Left lobe of liver (tissue), 2 donors: ENCODE measurements at regions not wholly inside any gene's neighbourhood (a gene's known extent, or its start where the extent isn't known, plus 50 kb on each side); places are given as distances from the start of the nearest gene placed in this dataset.
A peak's percentile ranks its signal among the peaks of the same experiment; 100 is the strongest.

ENCODE experiments used
- ATAC-seq: fragments of 200-7000 bp; cut with Tn5 transposase; one replicate; pipeline ENCODE4 v1.9.1; 2020; ENCODE audit warnings: mild to moderate bottlenecking, moderate library complexity
- DNase-seq: peaks from one replicate; pipeline ENCODE4 v3.0.0-alpha.2; 2020; ENCODE audit warnings: low spot score
- donor health status: DM: no; HTN: no; CAD: no; lungs with moderate emphysema.
- donor health status: DM: no; HTN: yes; CAD: no.

DNA sequence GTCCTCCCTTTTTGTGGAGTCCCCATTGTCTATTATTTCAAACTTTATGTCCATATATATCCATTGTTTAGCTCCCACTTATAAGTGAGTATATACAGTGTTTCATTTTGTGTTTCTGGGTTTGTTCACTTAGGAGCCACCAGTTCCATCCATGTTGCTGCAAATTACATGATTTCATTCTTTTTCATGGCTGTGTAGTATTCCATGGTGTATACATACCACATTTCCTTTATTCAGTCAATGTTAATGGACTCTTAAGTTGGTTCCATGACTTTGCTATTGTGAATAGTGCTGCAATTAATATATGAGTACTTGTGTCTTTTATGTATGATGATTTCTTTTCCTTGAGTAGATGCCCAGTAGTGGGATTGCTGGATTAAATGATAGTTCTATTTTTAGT, 329.1 kb downstream of the AR start:
- no peak for ATAC-seq
- no peak for DNase-seq

DNA sequence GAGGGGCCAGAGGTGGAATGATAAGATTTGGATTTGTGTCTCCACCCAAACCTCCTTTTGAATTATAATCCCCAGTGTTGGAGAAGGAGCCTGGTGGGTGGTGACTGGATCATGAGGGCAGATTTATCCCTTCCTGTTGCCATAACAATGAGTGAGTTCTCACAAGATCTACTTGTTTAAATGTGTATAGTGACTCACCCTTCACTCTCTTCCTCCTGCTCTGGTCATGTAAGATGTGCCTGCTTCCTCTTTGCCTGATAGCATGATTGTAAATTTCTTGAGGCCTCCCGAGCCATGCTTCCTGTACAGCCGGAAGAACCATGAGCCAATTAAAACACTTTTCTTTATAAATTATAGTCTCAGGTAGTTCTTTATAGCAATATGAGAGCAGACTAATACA, 348.6 kb downstream of the AR start:
- DNase-seq (no peak), ATAC-seq (no peak)

DNA sequence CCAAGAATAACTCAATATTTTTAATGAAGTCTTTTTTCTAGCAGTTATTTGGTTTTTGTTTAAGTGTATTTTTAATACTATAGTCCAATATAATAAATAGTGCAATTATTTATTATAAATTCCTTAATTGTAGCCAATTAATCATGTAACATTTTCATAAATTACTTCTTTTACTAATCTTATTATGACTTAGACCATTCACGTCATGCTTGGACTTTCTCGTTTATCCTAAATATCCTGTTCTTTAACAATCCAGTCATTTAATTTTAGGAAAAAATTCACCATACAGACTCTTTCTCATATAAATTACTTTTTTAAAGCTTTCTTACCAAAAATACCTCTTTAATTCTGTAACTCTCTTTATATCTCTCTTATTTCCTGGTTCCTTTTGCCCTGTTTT, 350.1 kb downstream of the AR start:
- ATAC-seq (no peak), DNase-seq (no peak)

DNA sequence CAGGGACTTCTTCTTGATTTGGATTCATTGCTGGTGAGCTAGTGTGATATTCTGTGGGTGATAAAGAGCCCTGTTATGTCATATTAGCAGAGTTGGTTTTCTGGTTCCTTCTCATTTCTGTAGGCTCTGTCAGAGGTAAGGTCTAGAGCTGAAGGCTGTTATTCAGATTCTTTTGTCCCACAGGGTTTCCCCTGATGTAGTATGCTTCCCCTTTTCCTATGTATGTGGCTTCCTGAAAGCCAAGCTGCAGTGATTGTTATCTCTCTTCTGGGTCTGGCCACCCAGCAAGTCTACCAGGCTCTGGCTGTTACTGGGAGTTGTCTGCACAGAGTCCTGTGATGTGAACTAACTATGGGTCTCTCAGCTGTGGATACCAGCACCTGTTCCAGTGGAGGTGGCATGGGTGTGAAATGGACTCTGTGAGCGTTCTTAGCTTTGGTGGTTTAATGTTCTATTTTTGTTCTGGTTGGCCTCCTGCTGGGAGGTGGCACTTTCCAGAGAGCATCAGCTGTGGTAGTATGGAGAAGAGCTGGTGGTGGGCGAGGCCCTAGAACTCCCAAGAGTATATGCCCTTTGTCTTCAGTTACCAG, 373.7 kb downstream of the AR start:
- ATAC-seq (no peak), DNase-seq (no peak)

DNA sequence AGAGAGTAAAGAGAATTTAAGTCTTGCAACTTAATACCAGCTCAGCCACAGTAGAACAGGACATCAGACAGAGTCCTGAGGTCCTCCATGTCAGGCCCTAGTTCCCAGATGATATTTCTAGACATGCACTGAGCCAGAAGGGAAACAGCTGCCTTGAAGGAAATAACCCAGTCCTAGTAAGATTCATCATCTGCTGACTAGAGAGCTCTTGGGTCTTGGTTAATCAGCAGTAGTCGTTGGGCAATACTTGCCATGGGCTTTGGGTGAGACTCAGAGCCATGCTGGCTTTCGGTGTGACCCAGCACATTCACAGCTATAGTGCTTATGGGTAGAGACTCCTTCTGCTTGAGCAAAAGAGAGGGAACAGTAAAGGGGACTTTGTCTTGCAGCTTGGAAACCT, 379.1 kb downstream of the AR start:
- ATAC-seq = no peak
- DNase-seq = no peak

DNA sequence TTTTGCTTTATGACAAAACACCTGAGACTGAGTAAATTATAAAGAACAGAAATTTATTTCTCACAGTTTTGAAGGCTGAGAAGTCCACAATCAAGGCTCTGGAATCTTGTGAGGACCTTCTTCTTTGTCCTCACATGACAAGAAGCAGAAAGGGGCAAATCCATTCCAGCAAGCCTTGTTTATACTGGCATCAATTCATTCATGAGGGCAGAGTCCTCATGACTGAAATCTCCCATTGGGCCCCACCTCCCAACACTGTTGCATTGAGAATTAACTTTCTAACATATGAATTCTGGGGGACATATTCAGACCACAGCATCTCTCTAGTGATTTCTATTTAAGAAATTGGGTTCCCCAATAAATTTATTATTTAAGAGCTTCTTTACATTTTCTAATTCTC, 395.4 kb downstream of the AR start:
- ATAC-seq (peak; percentile 94), DNase-seq (no peak)

DNA sequence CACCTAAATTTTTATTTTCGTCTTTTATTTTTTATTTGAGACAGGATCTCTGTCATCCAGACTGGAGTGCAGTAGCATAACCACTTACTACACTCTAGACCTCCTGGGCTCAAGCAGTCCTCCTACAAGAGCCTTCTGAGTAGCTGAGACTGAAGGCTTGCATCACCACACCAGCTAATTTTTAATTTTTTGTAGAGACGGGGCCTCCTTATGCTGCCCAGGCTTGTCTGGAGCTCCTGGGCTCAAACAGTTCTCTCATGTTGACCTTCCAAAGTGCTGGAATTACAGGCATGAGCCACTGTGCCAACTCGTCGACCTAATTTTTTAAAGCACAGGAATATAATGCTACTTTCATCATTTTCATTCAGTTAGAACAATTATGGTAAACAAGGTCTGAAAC, 405.4 kb downstream of the AR start:
- peak; percentile 73 for ATAC-seq

DNA sequence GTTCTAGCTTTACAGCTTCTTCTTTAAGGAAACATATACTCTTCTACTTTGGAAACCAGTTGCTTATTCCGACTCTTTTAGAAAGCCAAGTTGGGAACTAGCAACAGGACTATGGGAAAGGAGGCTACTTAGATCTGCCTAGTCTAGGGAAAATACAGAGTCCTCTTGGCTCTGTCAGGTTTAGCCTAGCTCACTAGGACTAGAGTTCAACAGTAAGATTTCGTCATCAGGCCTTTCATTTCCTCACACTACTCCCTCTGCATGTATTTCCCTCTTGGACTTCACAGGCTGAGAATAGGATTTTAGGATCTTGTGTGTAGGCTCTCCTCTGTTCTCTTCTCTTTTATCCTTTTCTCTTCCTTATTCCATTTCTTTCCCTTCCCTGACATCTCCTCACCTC, 409.8 kb downstream of the AR start:
- ATAC-seq (peak; percentile 98), DNase-seq (no peak)

More for the DNA sequence above, 405.4 kb downstream of the AR start:
- no peak for DNase-seq

DNA sequence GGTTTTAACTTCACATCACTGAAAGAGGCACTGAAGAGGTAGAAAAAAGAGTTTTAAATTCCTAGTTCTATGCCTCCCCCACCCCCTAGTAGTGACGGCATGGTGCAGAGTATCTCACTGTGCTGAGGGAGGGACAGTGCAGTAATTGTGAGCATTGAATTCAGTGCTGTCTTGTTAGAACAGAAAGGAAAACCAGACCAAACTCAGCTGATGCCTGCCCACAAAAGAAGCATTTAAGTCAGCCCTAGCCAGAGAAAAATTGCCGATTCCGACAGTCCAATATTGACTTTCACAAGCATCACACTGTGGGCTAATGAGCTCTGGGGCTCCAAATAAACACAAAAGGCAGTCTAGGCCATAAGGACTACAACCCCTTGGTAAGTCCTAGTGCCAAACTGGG, 417.7 kb downstream of the AR start:
- DNase-seq = no peak
- ATAC-seq = no peak
